ENCODE measurements at regions not wholly inside any gene's neighbourhood (a gene's known extent, or its start where the extent isn't known, plus 50 kb on each side); places are given as distances from the start of the nearest gene placed in this dataset.

GRCh38 chr3:6622712-6623111 lies 238.2 kb upstream of the GRM7 start:
- TF ChIP-seq CTCF (IDR thresholded peaks at IDR 0.05), result no peak
- TF ChIP-seq POLR2A (IDR thresholded peaks at IDR 0.05), result no peak
